ENCODE measurements at regions not wholly inside any gene's neighbourhood (a gene's known extent, or its start where the extent isn't known, plus 50 kb on each side); places are given as distances from the start of the nearest gene placed in this dataset.

GRCh38 chr18:77597726-77598125 lies 348.1 kb downstream of the GALR1 start:
- no peak for DNase-seq
- Histone ChIP-seq H3K36me3 (no peaks in the 10 kb centered on the region), H3K4me3 (ENCODE audit: low read depth, low read length) (no peak overlapping the region), H3K27me3 (no peaks in the 10 kb centered on the region), H3K4me1 (peaks cover 9% of the 10 kb centered on the region), H3K9me3 (no peaks in the 10 kb centered on the region)
- TF ChIP-seq, protein P1, sequence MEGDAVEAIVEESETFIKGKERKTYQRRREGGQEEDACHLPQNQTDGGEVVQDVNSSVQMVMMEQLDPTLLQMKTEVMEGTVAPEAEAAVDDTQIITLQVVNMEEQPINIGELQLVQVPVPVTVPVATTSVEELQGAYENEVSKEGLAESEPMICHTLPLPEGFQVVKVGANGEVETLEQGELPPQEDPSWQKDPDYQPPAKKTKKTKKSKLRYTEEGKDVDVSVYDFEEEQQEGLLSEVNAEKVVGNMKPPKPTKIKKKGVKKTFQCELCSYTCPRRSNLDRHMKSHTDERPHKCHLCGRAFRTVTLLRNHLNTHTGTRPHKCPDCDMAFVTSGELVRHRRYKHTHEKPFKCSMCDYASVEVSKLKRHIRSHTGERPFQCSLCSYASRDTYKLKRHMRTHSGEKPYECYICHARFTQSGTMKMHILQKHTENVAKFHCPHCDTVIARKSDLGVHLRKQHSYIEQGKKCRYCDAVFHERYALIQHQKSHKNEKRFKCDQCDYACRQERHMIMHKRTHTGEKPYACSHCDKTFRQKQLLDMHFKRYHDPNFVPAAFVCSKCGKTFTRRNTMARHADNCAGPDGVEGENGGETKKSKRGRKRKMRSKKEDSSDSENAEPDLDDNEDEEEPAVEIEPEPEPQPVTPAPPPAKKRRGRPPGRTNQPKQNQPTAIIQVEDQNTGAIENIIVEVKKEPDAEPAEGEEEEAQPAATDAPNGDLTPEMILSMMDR (IDR thresholded peaks at IDR 0.05; ENCODE audit: low read depth, low read length): no peak

GRCh38 chr18:77600674-77601073 lies 351.0 kb downstream of the GALR1 start:
- Histone ChIP-seq H3K27me3 (no peaks in the 10 kb centered on the region), H3K9me3 (no peaks in the 10 kb centered on the region), H3K36me3 (no peaks in the 10 kb centered on the region), H3K4me3 (ENCODE audit: low read depth, low read length) (no peak overlapping the region), H3K4me1 (peaks cover 9% of the 10 kb centered on the region)
- no peak for DNase-seq
- TF ChIP-seq, protein P1 (IDR thresholded peaks at IDR 0.05; ENCODE audit: low read depth, low read length): no peak

- TF ChIP-seq, protein P1 (IDR thresholded peaks at IDR 0.05; ENCODE audit: low read depth, low read length): no peak
- no peaks in the 10 kb centered on the region for H3K27me3 ChIP-seq
- H3K9me3 ChIP-seq: no peaks in the 10 kb centered on the region
These were observed 351.9 kb downstream of the GALR1 start for GRCh38 chr18:77601567-77601966.

DNA sequence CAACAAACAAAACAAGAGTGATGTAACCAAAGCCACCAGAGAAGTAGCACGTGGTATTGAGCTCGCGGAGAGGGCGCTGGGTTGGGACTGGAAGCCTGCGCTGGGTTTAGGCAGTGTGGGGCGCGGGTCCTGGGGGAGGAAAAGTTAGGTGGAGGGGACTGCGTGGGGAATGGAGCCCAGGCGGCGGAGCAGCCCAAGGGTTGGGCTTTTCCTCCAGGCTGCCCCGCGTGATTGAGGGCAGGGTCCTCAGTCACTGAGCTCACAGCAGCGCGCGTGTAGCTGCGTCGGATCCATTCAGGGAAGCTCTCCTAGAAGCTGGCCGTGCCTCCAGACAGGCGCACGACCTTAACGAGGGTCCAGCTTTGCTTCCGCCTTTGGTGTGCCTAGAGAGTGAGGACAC lies 357.4 kb downstream of the GALR1 start:
- TF ChIP-seq, protein P1 (IDR thresholded peaks at IDR 0.05; ENCODE audit: low read depth, low read length): no peak
- Histone ChIP-seq H3K4me3 (ENCODE audit: low read depth, low read length) (no peak overlapping the region), H3K36me3 (no peaks in the 10 kb centered on the region), H3K9me3 (no peaks in the 10 kb centered on the region), H3K27me3 (no peaks in the 10 kb centered on the region), H3K4me1 (no peaks in the 10 kb centered on the region)
- DNase-seq: no peak

More at GRCh38 chr18:77601567-77601966, 351.9 kb downstream of the GALR1 start:
- Histone ChIP-seq H3K36me3 (no peaks in the 10 kb centered on the region), H3K4me1 (peaks cover 9% of the 10 kb centered on the region), H3K4me3 (ENCODE audit: low read depth, low read length) (no peak overlapping the region)
- DNase-seq: no peak

GRCh38 chr18:77608807-77609206 lies 359.2 kb downstream of the GALR1 start:
- Histone ChIP-seq H3K4me3 (ENCODE audit: low read depth, low read length) (no peak overlapping the region), H3K27me3 (no peaks in the 10 kb centered on the region), H3K9me3 (no peaks in the 10 kb centered on the region), H3K4me1 (no peaks in the 10 kb centered on the region), H3K36me3 (no peaks in the 10 kb centered on the region)
- DNase-seq: no peak
- TF ChIP-seq, protein P1 (IDR thresholded peaks at IDR 0.05; ENCODE audit: low read depth, low read length): no peak

DNA sequence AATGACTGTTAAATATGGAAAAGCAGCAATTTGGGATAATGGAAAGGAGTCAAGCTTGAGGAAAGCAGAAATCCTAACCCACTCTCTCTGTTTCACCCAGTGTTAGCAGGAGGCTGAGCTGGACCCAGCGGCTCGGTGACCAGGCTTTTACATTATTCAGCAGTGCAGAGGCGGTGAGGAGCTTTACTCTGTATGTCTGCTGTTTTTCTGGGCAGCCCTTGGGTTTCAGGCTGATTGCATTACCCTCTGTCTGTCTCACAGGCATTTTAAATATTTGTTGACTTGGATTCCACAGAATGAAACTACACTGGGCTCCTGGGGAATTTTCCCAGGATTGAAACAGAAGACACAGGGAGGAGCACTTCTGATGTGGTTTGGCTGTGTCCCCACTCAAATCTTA lies 368.0 kb downstream of the GALR1 start:
- H3K4me1 ChIP-seq: no peaks in the 10 kb centered on the region
- no peaks in the 10 kb centered on the region for H3K9me3 ChIP-seq
- no peak overlapping the region for H3K4me3 ChIP-seq (ENCODE audit: low read depth, low read length)
- TF ChIP-seq, protein P1 (IDR thresholded peaks at IDR 0.05; ENCODE audit: low read depth, low read length): no peak
- DNase-seq: no peak
- H3K27me3 ChIP-seq: no peaks in the 10 kb centered on the region
- no peaks in the 10 kb centered on the region for H3K36me3 ChIP-seq

All from BE2C (cell line).